SK-N-SH treated with all-trans-retinoic acid at 6 μM for 48 hours (cell line): ENCODE measurements at regions not wholly inside any gene's neighbourhood (a gene's known extent, or its start where the extent isn't known, plus 50 kb on each side); places are given as distances from the start of the nearest gene placed in this dataset.
A peak's percentile ranks its signal among the peaks of the same experiment; 100 is the strongest.

ENCODE experiments used
- ATAC-seq: fragments of 200-7000 bp; cut with Tn5 transposase; 3 replicates; pipeline ENCODE4 v1.9.1; 2020; ENCODE audit warnings: mild to moderate bottlenecking, moderate library complexity
- ARNTL ChIP-seq: fragments of 450-650 bp; formaldehyde crosslinking; IDR thresholded peaks from 2 replicates; pipeline ENCODE4 v1.5.0; 2020; ENCODE audit warnings: low read depth, mild to moderate bottlenecking, moderate library complexity, borderline replicate concordance
- BACH2 ChIP-seq: fragments of 250-450 bp; sonication (Bioruptor Pico); IDR thresholded peaks from 2 replicates; pipeline ENCODE4 v1.9.0; 2021; ENCODE audit warnings: mild to moderate bottlenecking, borderline replicate concordance
- CREB5 ChIP-seq: fragments of 250-450 bp; sonication (Bioruptor Pico); IDR thresholded peaks from 2 replicates; pipeline ENCODE4 v1.5.1; 2020; ENCODE audit warnings: low read depth, mild to moderate bottlenecking, moderate library complexity
- CSDC2 ChIP-seq: fragments of 250-450 bp; sonication (Bioruptor Pico); IDR thresholded peaks from 2 replicates; pipeline ENCODE4 v1.5.0; 2020; ENCODE audit warnings: mild to moderate bottlenecking, moderate library complexity
- CSRNP3 ChIP-seq: fragments of 250-450 bp; sonication (Bioruptor Pico); IDR thresholded peaks from 2 replicates; pipeline ENCODE4 v1.5.1; 2021; ENCODE audit warnings: mild to moderate bottlenecking, moderate library complexity
- ESRRG ChIP-seq: fragments of 250-450 bp; sonication (Bioruptor Pico); IDR thresholded peaks from 2 replicates; pipeline ENCODE4 v1.6.1; 2021; ENCODE audit warnings: mild to moderate bottlenecking
- GLIS3 ChIP-seq: fragments of 250-450 bp; sonication (Bioruptor Pico); IDR thresholded peaks from 2 replicates; pipeline ENCODE4 v1.5.0; 2020; ENCODE audit warnings: mild to moderate bottlenecking, moderate library complexity
- ISL1 ChIP-seq: fragments of 250-450 bp; sonication (Bioruptor Pico); IDR thresholded peaks from 2 replicates; pipeline ENCODE4 v2.1.2; 2022; ENCODE audit warnings: mild to moderate bottlenecking, moderate library complexity
- OSR1 ChIP-seq: fragments of 250-450 bp; sonication (Bioruptor Pico); IDR thresholded peaks from 2 replicates; pipeline ENCODE4 v1.8.0; 2022; ENCODE audit warnings: moderate library complexity, mild to moderate bottlenecking, inconsistent platforms
- PATZ1 ChIP-seq: fragments of 250-450 bp; sonication (Bioruptor Pico); IDR thresholded peaks from 2 replicates; pipeline ENCODE4 v1.8.0; 2020; ENCODE audit warnings: mild to moderate bottlenecking, moderate library complexity, borderline replicate concordance
- RARB ChIP-seq: fragments of 250-450 bp; sonication (Bioruptor Pico); IDR thresholded peaks from 2 replicates; pipeline ENCODE4 v1.8.0; 2021; ENCODE audit warnings: mild to moderate bottlenecking, moderate library complexity
- SNAI2 ChIP-seq: fragments of 250-450 bp; sonication (Bioruptor Pico); IDR thresholded peaks from 2 replicates; pipeline ENCODE4 v1.5.0; 2020; ENCODE audit warnings: mild to moderate bottlenecking, moderate library complexity
- TCF4 ChIP-seq: fragments of 250-450 bp; sonication (Bioruptor Pico); IDR thresholded peaks from 2 replicates; pipeline ENCODE4 v1.8.0; 2021; ENCODE audit warnings: mild to moderate bottlenecking, moderate library complexity, borderline replicate concordance
- TOX ChIP-seq: fragments of 250-450 bp; sonication (Bioruptor Pico); IDR thresholded peaks from 2 replicates; pipeline ENCODE4 v1.8.0; 2021; ENCODE audit warnings: mild to moderate bottlenecking, moderate library complexity, borderline replicate concordance
- TSHZ2 ChIP-seq: fragments of 250-450 bp; sonication (Bioruptor Pico); IDR thresholded peaks from 2 replicates; pipeline ENCODE4 v1.5.0; 2020; ENCODE audit warnings: mild to moderate bottlenecking, moderate library complexity
- ZC3H10 ChIP-seq: fragments of 250-450 bp; sonication (Bioruptor Pico); IDR thresholded peaks from 2 replicates; pipeline ENCODE4 v1.5.1; 2021; ENCODE audit warnings: mild to moderate bottlenecking, moderate library complexity
- ZFP3 ChIP-seq: fragments of 250-450 bp; sonication (Bioruptor Pico); IDR thresholded peaks from 2 replicates; pipeline ENCODE4 v1.5.0; 2020; ENCODE audit warnings: mild to moderate bottlenecking, moderate library complexity
- ZFP30 ChIP-seq: fragments of 450-650 bp; formaldehyde crosslinking; IDR thresholded peaks from 2 replicates; pipeline ENCODE4 v1.5.0; 2022; ENCODE audit warnings: mild to moderate bottlenecking, moderate library complexity
- ZNF565 ChIP-seq: fragments of 450-650 bp; formaldehyde crosslinking; conservative IDR thresholded peaks from 2 replicates; pipeline ENCODE4 v1.5.0; 2020; ENCODE audit warnings: low read depth, mild to moderate bottlenecking, moderate library complexity
- ZNF70 ChIP-seq: fragments of 450-650 bp; formaldehyde crosslinking; IDR thresholded peaks from 2 replicates; pipeline ENCODE4 v1.5.0; 2020; ENCODE audit warnings: mild to moderate bottlenecking, moderate library complexity
- ZNF8 ChIP-seq: fragments of 450-650 bp; formaldehyde crosslinking; IDR thresholded peaks from 2 replicates; pipeline ENCODE4 v1.5.0; 2020; ENCODE audit warnings: mild to moderate bottlenecking, moderate library complexity

GRCh38 chr6:19771753-19772336 lies 65.3 kb upstream of the ID4 start:
- peak; percentile 42 for ATAC-seq
- no peak for TF ChIP-seq CSRNP3 (CRISPR knock-in tag)
- no peak for TF ChIP-seq TOX (CRISPR knock-in tag)
- no peak for TF ChIP-seq CREB5 (CRISPR knock-in tag)
- no peak for TF ChIP-seq ZNF8 (CRISPR knock-in tag)
- no peak for TF ChIP-seq ARNTL (CRISPR knock-in tag)
- TF ChIP-seq ESRRG: no peak
- no peak for TF ChIP-seq ISL1 (CRISPR knock-in tag)
- no peak for TF ChIP-seq RARB (CRISPR knock-in tag)
- TF ChIP-seq ZFP30 (CRISPR knock-in tag): no peak
- TF ChIP-seq ZNF565: no peak
- TF ChIP-seq OSR1 (CRISPR knock-in tag): no peak
- TF ChIP-seq BACH2 (CRISPR knock-in tag): no peak
- TF ChIP-seq PATZ1 (CRISPR knock-in tag): no peak
- TF ChIP-seq GLIS3 (CRISPR knock-in tag): no peak
- no peak for TF ChIP-seq TCF4 (CRISPR knock-in tag)
- TF ChIP-seq ZFP3 (CRISPR knock-in tag): no peak
- TF ChIP-seq ZNF70 (CRISPR knock-in tag): no peak

- no peak for TF ChIP-seq CSRNP3 (CRISPR knock-in tag)
- TF ChIP-seq ZNF70 (CRISPR knock-in tag): no peak
- no peak for TF ChIP-seq PATZ1 (CRISPR knock-in tag)
- TF ChIP-seq ESRRG: no peak
- no peak for TF ChIP-seq ZNF565
- no peak for TF ChIP-seq SNAI2
- TF ChIP-seq ARNTL (CRISPR knock-in tag): no peak
- no peak for TF ChIP-seq ZC3H10
- TF ChIP-seq CREB5 (CRISPR knock-in tag): no peak
- TF ChIP-seq CSDC2: no peak
- TF ChIP-seq RARB (CRISPR knock-in tag): no peak
- no peak for TF ChIP-seq TOX (CRISPR knock-in tag)
- TF ChIP-seq TSHZ2 (CRISPR knock-in tag): no peak
- TF ChIP-seq BACH2 (CRISPR knock-in tag): no peak
- TF ChIP-seq TCF4 (CRISPR knock-in tag): no peak
- no peak for TF ChIP-seq OSR1 (CRISPR knock-in tag)
- TF ChIP-seq ZFP3 (CRISPR knock-in tag): no peak
- TF ChIP-seq ISL1 (CRISPR knock-in tag): no peak
- TF ChIP-seq ZFP30 (CRISPR knock-in tag): no peak
- peak; percentile 67 for ATAC-seq
Measured at GRCh38 chr6:19772891-19773290, 64.3 kb upstream of the ID4 start.
